Activated B cell treated with CpG ODN at 0.5 μM for 24 hours (primary cell): ENCODE measurements at regions not wholly inside any gene's neighbourhood (a gene's known extent, or its start where the extent isn't known, plus 50 kb on each side); places are given as distances from the start of the nearest gene placed in this dataset.

Experiments
- ATAC-seq: fragments of 200-7000 bp; cut with Tn5 transposase; one replicate; pipeline ENCODE4 v1.10.0; 2021; ENCODE audit warnings: low read depth, mild to moderate bottlenecking, moderate library complexity
- CTCF ChIA-PET: fragments of 350-600 bp; sonication (Branson Sonifier 250); formaldehyde crosslinking; loops from one replicate; lab custom pipeline; 2021; ENCODE audit warnings: antibody characterized with exemption; lab: Charles Lee
- POLR2A ChIA-PET: fragments of 350-600 bp; sonication (Branson Sonifier 250); formaldehyde crosslinking; loops from one replicate; lab custom pipeline; 2021; ENCODE audit warnings: antibody characterized with exemption; lab: Charles Lee
- DNase-seq: peaks from one replicate; pipeline ENCODE4 v3.0.0; 2022
- H3K27ac Mint-ChIP-seq: one replicate; pipeline ENCODE4 v1.8.0; 2020; ENCODE audit warnings: mixed read lengths
- H3K27me3 Mint-ChIP-seq: one replicate; pipeline ENCODE4 v1.8.0; 2021; ENCODE audit warnings: mixed read lengths
- H3K36me3 Mint-ChIP-seq: one replicate; pipeline ENCODE4 v1.8.0; 2021; ENCODE audit warnings: low read depth, mixed read lengths
- H3K4me1 Mint-ChIP-seq: one replicate; pipeline ENCODE4 v1.8.0; 2021; ENCODE audit warnings: mixed read lengths
- H3K4me3 Mint-ChIP-seq: one replicate; pipeline ENCODE4 v1.8.0; 2020; ENCODE audit warnings: mild to moderate bottlenecking, mixed read lengths
- H3K9me3 Mint-ChIP-seq: one replicate; pipeline ENCODE4 v1.8.0; 2020; ENCODE audit warnings: mixed read lengths
- CTCF ChIP-seq: fragments of 200-600 bp; IDR thresholded peaks from one replicate; pipeline ENCODE4 v1.8.0; 2022; ENCODE audit warnings: antibody characterized with exemption, mild to moderate bottlenecking
- intact Hi-C: fragments of 100-400 bp; cut with micrococcal nuclease; formaldehyde crosslinking; loops from one replicate; pipeline ENCODE4 v1.15.1; 2024

GRCh38 chr4:141962486-141962885 is 326.1 kb downstream of the IL15 start:
- TF ChIP-seq CTCF = no peak
- POLR2A ChIA-PET = no interaction called here
- H3K27ac Mint-ChIP-seq = no peak overlapping the region

GRCh38 chr4:141971869-141972268 is 335.5 kb downstream of the IL15 start:
- intact Hi-C loops = no loop called here
- CTCF ChIA-PET = no interaction called here
- Mint-ChIP-seq H3K9me3 (peaks cover 2% of the 10 kb centered on the region), H3K27me3 (no peaks in the 10 kb centered on the region), H3K36me3 (no peaks in the 10 kb centered on the region), H3K27ac (no peak overlapping the region), H3K4me1 (no peaks in the 10 kb centered on the region), H3K4me3 (no peak overlapping the region)
- TF ChIP-seq CTCF = no peak
- no peak for DNase-seq
- POLR2A ChIA-PET = no interaction called here
- no peak for ATAC-seq

More at GRCh38 chr4:141962486-141962885, 326.1 kb downstream of the IL15 start:
- no peak for ATAC-seq
- H3K4me1 Mint-ChIP-seq = no peaks in the 10 kb centered on the region
- CTCF ChIA-PET = no interaction called here
- no peak overlapping the region for H3K4me3 Mint-ChIP-seq
- H3K27me3 Mint-ChIP-seq = no peaks in the 10 kb centered on the region
- H3K36me3 Mint-ChIP-seq = no peaks in the 10 kb centered on the region
- DNase-seq = no peak
- no peaks in the 10 kb centered on the region for H3K9me3 Mint-ChIP-seq
- intact Hi-C loops = no loop called here

- no peaks in the 10 kb centered on the region for H3K4me1 Mint-ChIP-seq
- TF ChIP-seq CTCF = no peak
- ChIA-PET POLR2A (no interaction called here), CTCF (no interaction called here)
- no peaks in the 10 kb centered on the region for H3K9me3 Mint-ChIP-seq
- no peak overlapping the region for H3K27ac Mint-ChIP-seq
- DNase-seq (no peak), ATAC-seq (no peak)
- H3K4me3 Mint-ChIP-seq = no peak overlapping the region
- no peaks in the 10 kb centered on the region for H3K36me3 Mint-ChIP-seq
- no peaks in the 10 kb centered on the region for H3K27me3 Mint-ChIP-seq
- intact Hi-C loops = no loop called here
Observed at GRCh38 chr4:141972950-141973349, 336.6 kb downstream of the IL15 start.
